Suprapubic skin (tissue), 4 donors: ENCODE measurements at regions not wholly inside any gene's neighbourhood (a gene's known extent, or its start where the extent isn't known, plus 50 kb on each side); places are given as distances from the start of the nearest gene placed in this dataset.

Experiments
- DNase-seq, 2 donors: peaks; one replicate each; pipeline ENCODE4 v3.0.0-alpha.2; 2019; ENCODE audit warnings: low spot score in 2 of 2
- H3K27ac ChIP-seq: fragments of 200-600 bp; sonication (generic); one replicate; pipeline ENCODE4 v1.5.1; 2019
- H3K27me3 ChIP-seq: fragments of 200-600 bp; sonication (generic); one replicate; pipeline ENCODE4 v1.5.1; 2019
- H3K36me3 ChIP-seq: fragments of 200-600 bp; sonication (generic); one replicate; pipeline ENCODE4 v1.5.1; 2019
- H3K4me1 ChIP-seq: fragments of 200-600 bp; sonication (generic); one replicate; pipeline ENCODE4 v1.5.1; 2019
- H3K4me3 ChIP-seq: fragments of 200-600 bp; sonication (generic); one replicate; pipeline ENCODE4 v1.5.1; 2019; ENCODE audit warnings: mild to moderate bottlenecking
- H3K9me3 ChIP-seq: fragments of 200-600 bp; sonication (generic); one replicate; pipeline ENCODE4 v1.5.1; 2019
- CTCF ChIP-seq, 2 donors: fragments of 200-600 bp in 1 of 2; fragments of 450-650 bp in 1 of 2; sonication (generic) in 1 of 2; IDR thresholded peaks; one replicate each; pipeline ENCODE4 v1.5.1; 2016 to 2019; ENCODE audit warnings: antibody characterized with exemption in 2 of 2, mild to moderate bottlenecking in 1 of 2, moderate library complexity in 1 of 2
- EP300 ChIP-seq: sonication (generic); formaldehyde crosslinking; IDR thresholded peaks from one replicate; pipeline ENCODE4 v1.6.1; 2017; ENCODE audit warnings: antibody characterized with exemption
- POLR2A ChIP-seq, 2 donors: fragments of 450-650 bp; IDR thresholded peaks; one replicate each; pipeline ENCODE4 v1.6.1; 2017; ENCODE audit warnings: antibody characterized with exemption in 2 of 2, mild to moderate bottlenecking in 2 of 2, moderate library complexity in 2 of 2
- POLR2AphosphoS5 ChIP-seq, 3 donors: sonication (generic); formaldehyde crosslinking; IDR thresholded peaks; one replicate each; pipeline ENCODE4 v1.6.1; 2017; ENCODE audit warnings: antibody characterized with exemption in 3 of 3
- WGBS: methylation state at CpG from one replicate; pipeline ENCODE4 v1.1.5; 2018; 5-methylcytosine and 5-hydroxymethylcytosine counted together

- DNase-seq: no peak
- WGBS: 93% methylated on average over 1 of the region's 1 CpG
- Histone ChIP-seq H3K9me3 (no peaks in the 10 kb centered on the region), H3K4me3 (no peak overlapping the region), H3K4me1 (no peaks in the 10 kb centered on the region), H3K27me3 (no peaks in the 10 kb centered on the region), H3K27ac (no peak overlapping the region), H3K36me3 (no peaks in the 10 kb centered on the region)
- TF ChIP-seq CTCF (IDR thresholded peaks at IDR 0.05) (no peak), POLR2AphosphoS5 (IDR thresholded peaks at IDR 0.05) (no peak), POLR2A (IDR thresholded peaks at IDR 0.05) (no peak), EP300 (no peak)
Observed at GRCh38 chr7:136347488-136347887, 370.3 kb upstream of the MTPN start.

- no peak overlapping the region for H3K4me3 ChIP-seq
- H3K9me3 ChIP-seq: no peaks in the 10 kb centered on the region
- H3K36me3 ChIP-seq: no peaks in the 10 kb centered on the region
- TF ChIP-seq POLR2A (IDR thresholded peaks at IDR 0.05): no peak
- TF ChIP-seq POLR2AphosphoS5 (IDR thresholded peaks at IDR 0.05): no peak
- TF ChIP-seq CTCF (IDR thresholded peaks at IDR 0.05): no peak
- no peak for TF ChIP-seq EP300
- no peaks in the 10 kb centered on the region for H3K27me3 ChIP-seq
- no peak overlapping the region for H3K27ac ChIP-seq
- H3K4me1 ChIP-seq: no peaks in the 10 kb centered on the region
- no peak for DNase-seq
Observed at GRCh38 chr7:136342251-136342650, 365.1 kb upstream of the MTPN start.

GRCh38 chr7:136339464-136339863 is 362.3 kb upstream of the MTPN start:
- no peak overlapping the region for H3K27ac ChIP-seq
- no peaks in the 10 kb centered on the region for H3K36me3 ChIP-seq
- no peak for DNase-seq
- no peaks in the 10 kb centered on the region for H3K9me3 ChIP-seq
- no peak overlapping the region for H3K4me3 ChIP-seq
- H3K4me1 ChIP-seq: no peaks in the 10 kb centered on the region
- H3K27me3 ChIP-seq: no peaks in the 10 kb centered on the region
- TF ChIP-seq POLR2A (IDR thresholded peaks at IDR 0.05): no peak
- TF ChIP-seq CTCF (IDR thresholded peaks at IDR 0.05): no peak
- TF ChIP-seq POLR2AphosphoS5 (IDR thresholded peaks at IDR 0.05): no peak
- no peak for TF ChIP-seq EP300

GRCh38 chr7:136336932-136337331 is 359.8 kb upstream of the MTPN start:
- 58% methylated on average over 2 of the region's 2 CpGs for WGBS
- no peaks in the 10 kb centered on the region for H3K4me1 ChIP-seq
- H3K36me3 ChIP-seq: no peaks in the 10 kb centered on the region
- no peaks in the 10 kb centered on the region for H3K27me3 ChIP-seq
- no peak overlapping the region for H3K4me3 ChIP-seq
- no peak overlapping the region for H3K27ac ChIP-seq
- no peak for DNase-seq
- no peaks in the 10 kb centered on the region for H3K9me3 ChIP-seq
- TF ChIP-seq CTCF (IDR thresholded peaks at IDR 0.05) (no peak), POLR2A (IDR thresholded peaks at IDR 0.05) (no peak), POLR2AphosphoS5 (IDR thresholded peaks at IDR 0.05) (no peak), EP300 (no peak)

- TF ChIP-seq POLR2A (IDR thresholded peaks at IDR 0.05) (no peak), EP300 (no peak), POLR2AphosphoS5 (IDR thresholded peaks at IDR 0.05) (no peak), CTCF (IDR thresholded peaks at IDR 0.05) (no peak)
- Histone ChIP-seq H3K36me3 (no peaks in the 10 kb centered on the region), H3K27me3 (no peaks in the 10 kb centered on the region), H3K9me3 (no peaks in the 10 kb centered on the region), H3K4me3 (no peak overlapping the region), H3K4me1 (no peaks in the 10 kb centered on the region), H3K27ac (no peak overlapping the region)
- DNase-seq: no peak
- WGBS: 69% methylated on average over 2 of the region's 2 CpGs
Observed at GRCh38 chr7:136333636-136334035, 356.5 kb upstream of the MTPN start.
